ENCODE measurements at regions not wholly inside any gene's neighbourhood (a gene's known extent, or its start where the extent isn't known, plus 50 kb on each side); places are given as distances from the start of the nearest gene placed in this dataset.

- TF ChIP-seq POLR2A (IDR thresholded peaks at IDR 0.05) (no peak), CTCF (IDR thresholded peaks at IDR 0.05) (no peak)
Observed at GRCh38 chr3:194014756-194015155, 121.2 kb upstream of the HES1 start.

All from lower leg skin (tissue), 3 donors.